ENCODE measurements at regions not wholly inside any gene's neighbourhood (a gene's known extent, or its start where the extent isn't known, plus 50 kb on each side); places are given as distances from the start of the nearest gene placed in this dataset.

DNA sequence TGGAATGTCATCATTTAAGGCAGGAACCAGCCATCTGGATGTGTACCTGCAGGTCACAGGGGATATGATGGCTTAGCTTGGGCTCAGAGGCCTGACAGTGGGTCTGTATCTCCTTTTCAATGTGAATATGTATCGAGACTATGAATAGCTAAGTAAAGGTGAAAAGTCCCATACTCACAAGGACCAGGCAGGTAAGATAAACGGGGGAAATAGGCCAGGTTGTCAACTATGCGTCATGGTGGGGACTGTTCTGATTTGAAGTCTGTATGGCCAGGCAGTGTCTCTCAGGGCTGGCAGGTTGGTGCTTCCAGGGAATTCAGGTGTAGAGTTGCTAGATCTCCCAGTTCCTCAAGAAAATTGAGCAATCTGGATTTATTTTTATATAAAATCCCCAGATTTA is 987.9 kb upstream of the WWC1 start:
- TF ChIP-seq ETV6 (CRISPR knock-in tag; conservative IDR thresholded peaks at IDR 0.05): no peak
- TF ChIP-seq, protein P1, sequence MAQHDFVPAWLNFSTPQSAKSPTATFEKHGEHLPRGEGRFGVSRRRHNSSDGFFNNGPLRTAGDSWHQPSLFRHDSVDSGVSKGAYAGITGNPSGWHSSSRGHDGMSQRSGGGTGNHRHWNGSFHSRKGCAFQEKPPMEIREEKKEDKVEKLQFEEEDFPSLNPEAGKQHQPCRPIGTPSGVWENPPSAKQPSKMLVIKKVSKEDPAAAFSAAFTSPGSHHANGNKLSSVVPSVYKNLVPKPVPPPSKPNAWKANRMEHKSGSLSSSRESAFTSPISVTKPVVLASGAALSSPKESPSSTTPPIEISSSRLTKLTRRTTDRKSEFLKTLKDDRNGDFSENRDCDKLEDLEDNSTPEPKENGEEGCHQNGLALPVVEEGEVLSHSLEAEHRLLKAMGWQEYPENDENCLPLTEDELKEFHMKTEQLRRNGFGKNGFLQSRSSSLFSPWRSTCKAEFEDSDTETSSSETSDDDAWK (CRISPR knock-in tag; IDR thresholded peaks at IDR 0.05): no peak
- no peak for TF ChIP-seq CREB1 (IDR thresholded peaks at IDR 0.05)
- TF ChIP-seq CREB1 (CRISPR knock-in tag; IDR thresholded peaks at IDR 0.05): no peak
- TF ChIP-seq, protein P2, sequence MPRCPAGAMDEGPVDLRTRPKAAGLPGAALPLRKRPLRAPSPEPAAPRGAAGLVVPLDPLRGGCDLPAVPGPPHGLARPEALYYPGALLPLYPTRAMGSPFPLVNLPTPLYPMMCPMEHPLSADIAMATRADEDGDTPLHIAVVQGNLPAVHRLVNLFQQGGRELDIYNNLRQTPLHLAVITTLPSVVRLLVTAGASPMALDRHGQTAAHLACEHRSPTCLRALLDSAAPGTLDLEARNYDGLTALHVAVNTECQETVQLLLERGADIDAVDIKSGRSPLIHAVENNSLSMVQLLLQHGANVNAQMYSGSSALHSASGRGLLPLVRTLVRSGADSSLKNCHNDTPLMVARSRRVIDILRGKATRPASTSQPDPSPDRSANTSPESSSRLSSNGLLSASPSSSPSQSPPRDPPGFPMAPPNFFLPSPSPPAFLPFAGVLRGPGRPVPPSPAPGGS (CRISPR knock-in tag; IDR thresholded peaks at IDR 0.05): no peak
- TF ChIP-seq, protein P3, sequence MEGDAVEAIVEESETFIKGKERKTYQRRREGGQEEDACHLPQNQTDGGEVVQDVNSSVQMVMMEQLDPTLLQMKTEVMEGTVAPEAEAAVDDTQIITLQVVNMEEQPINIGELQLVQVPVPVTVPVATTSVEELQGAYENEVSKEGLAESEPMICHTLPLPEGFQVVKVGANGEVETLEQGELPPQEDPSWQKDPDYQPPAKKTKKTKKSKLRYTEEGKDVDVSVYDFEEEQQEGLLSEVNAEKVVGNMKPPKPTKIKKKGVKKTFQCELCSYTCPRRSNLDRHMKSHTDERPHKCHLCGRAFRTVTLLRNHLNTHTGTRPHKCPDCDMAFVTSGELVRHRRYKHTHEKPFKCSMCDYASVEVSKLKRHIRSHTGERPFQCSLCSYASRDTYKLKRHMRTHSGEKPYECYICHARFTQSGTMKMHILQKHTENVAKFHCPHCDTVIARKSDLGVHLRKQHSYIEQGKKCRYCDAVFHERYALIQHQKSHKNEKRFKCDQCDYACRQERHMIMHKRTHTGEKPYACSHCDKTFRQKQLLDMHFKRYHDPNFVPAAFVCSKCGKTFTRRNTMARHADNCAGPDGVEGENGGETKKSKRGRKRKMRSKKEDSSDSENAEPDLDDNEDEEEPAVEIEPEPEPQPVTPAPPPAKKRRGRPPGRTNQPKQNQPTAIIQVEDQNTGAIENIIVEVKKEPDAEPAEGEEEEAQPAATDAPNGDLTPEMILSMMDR (CRISPR knock-in tag; IDR thresholded peaks at IDR 0.05): no peak
- TF ChIP-seq JUN (CRISPR knock-in tag; IDR thresholded peaks at IDR 0.05): no peak
- no peak for TF ChIP-seq ZBTB7A (CRISPR knock-in tag; IDR thresholded peaks at IDR 0.05)
- TF ChIP-seq NFKBIZ (CRISPR knock-in tag; IDR thresholded peaks at IDR 0.05): no peak
- no peak for TF ChIP-seq TOE1 (CRISPR knock-in tag; IDR thresholded peaks at IDR 0.05)
- TF ChIP-seq ELF1 (CRISPR knock-in tag; IDR thresholded peaks at IDR 0.05): no peak
- TF ChIP-seq, protein P4, sequence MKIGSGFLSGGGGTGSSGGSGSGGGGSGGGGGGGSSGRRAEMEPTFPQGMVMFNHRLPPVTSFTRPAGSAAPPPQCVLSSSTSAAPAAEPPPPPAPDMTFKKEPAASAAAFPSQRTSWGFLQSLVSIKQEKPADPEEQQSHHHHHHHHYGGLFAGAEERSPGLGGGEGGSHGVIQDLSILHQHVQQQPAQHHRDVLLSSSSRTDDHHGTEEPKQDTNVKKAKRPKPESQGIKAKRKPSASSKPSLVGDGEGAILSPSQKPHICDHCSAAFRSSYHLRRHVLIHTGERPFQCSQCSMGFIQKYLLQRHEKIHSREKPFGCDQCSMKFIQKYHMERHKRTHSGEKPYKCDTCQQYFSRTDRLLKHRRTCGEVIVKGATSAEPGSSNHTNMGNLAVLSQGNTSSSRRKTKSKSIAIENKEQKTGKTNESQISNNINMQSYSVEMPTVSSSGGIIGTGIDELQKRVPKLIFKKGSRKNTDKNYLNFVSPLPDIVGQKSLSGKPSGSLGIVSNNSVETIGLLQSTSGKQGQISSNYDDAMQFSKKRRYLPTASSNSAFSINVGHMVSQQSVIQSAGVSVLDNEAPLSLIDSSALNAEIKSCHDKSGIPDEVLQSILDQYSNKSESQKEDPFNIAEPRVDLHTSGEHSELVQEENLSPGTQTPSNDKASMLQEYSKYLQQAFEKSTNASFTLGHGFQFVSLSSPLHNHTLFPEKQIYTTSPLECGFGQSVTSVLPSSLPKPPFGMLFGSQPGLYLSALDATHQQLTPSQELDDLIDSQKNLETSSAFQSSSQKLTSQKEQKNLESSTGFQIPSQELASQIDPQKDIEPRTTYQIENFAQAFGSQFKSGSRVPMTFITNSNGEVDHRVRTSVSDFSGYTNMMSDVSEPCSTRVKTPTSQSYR (CRISPR knock-in tag; IDR thresholded peaks at IDR 0.05; ENCODE audit: borderline replicate concordance): no peak
- TF ChIP-seq POLR2A (IDR thresholded peaks at IDR 0.05; ENCODE audit: insufficient read depth in 1 of 2, low read depth in 2 of 2, low read length in 2 of 2): no peak
- no peak for TF ChIP-seq SAFB2 (CRISPR knock-in tag; IDR thresholded peaks at IDR 0.05; ENCODE audit: borderline replicate concordance, low read depth)
- no peak for TF ChIP-seq TSC22D2 (CRISPR knock-in tag; IDR thresholded peaks at IDR 0.05; ENCODE audit: borderline replicate concordance)
